ENCODE measurements at regions not wholly inside any gene's neighbourhood (a gene's known extent, or its start where the extent isn't known, plus 50 kb on each side); places are given as distances from the start of the nearest gene placed in this dataset.

- in situ Hi-C loops (cut with MboI; ENCODE audit: low pct_unique_long_range_greater_than_20kb, low sequenced_read_pairs, unreplicated experiment): no loop called here
- TF ChIP-seq, protein P1, sequence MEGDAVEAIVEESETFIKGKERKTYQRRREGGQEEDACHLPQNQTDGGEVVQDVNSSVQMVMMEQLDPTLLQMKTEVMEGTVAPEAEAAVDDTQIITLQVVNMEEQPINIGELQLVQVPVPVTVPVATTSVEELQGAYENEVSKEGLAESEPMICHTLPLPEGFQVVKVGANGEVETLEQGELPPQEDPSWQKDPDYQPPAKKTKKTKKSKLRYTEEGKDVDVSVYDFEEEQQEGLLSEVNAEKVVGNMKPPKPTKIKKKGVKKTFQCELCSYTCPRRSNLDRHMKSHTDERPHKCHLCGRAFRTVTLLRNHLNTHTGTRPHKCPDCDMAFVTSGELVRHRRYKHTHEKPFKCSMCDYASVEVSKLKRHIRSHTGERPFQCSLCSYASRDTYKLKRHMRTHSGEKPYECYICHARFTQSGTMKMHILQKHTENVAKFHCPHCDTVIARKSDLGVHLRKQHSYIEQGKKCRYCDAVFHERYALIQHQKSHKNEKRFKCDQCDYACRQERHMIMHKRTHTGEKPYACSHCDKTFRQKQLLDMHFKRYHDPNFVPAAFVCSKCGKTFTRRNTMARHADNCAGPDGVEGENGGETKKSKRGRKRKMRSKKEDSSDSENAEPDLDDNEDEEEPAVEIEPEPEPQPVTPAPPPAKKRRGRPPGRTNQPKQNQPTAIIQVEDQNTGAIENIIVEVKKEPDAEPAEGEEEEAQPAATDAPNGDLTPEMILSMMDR (IDR thresholded peaks at IDR 0.05; ENCODE audit: extremely low read depth, insufficient read depth, missing control alignments): no peak
- DNase-seq (ENCODE audit: low spot score): no peak
Measured at GRCh38 chr14:51444353-51445000, 204.4 kb downstream of the TMX1 start.

- TF ChIP-seq, protein P1 (IDR thresholded peaks at IDR 0.05; ENCODE audit: extremely low read depth, insufficient read depth, missing control alignments): no peak
- in situ Hi-C loops (cut with MboI; ENCODE audit: low pct_unique_long_range_greater_than_20kb, low sequenced_read_pairs, unreplicated experiment): no loop called here
- no peak for DNase-seq (ENCODE audit: low spot score)
Measured at GRCh38 chr14:51445001-51445390, 204.9 kb downstream of the TMX1 start.

GRCh38 chr14:51446771-51447170 is 204.9 kb upstream of the FRMD6 start:
- in situ Hi-C loops (cut with MboI; ENCODE audit: low pct_unique_long_range_greater_than_20kb, low sequenced_read_pairs, unreplicated experiment): no loop called here
- TF ChIP-seq, protein P1 (IDR thresholded peaks at IDR 0.05; ENCODE audit: extremely low read depth, insufficient read depth, missing control alignments): no peak
- no peak for DNase-seq (ENCODE audit: low spot score)

DNA sequence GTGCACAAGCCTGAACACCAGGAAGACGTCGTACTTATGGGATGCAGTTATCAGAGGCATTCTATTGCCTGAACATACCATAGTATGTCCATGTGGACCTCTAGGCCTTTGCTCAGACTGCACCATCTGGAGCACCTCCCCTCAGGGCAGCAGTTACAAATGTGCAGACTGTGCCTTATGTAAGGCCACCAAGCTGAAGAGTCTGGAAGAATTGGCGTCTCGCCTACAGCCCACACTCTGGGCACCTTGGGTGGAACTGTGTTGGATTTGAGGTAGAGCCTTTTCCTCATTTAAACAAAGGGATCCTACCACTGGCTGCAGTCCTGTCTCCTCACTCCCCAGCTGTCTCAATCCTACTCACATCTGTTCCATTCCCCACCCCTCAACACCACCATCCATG is 204.3 kb upstream of the FRMD6 start:
- DNase-seq (ENCODE audit: low spot score): no peak
- in situ Hi-C loops (cut with MboI; ENCODE audit: low pct_unique_long_range_greater_than_20kb, low sequenced_read_pairs, unreplicated experiment): no loop called here
- TF ChIP-seq, protein P1 (IDR thresholded peaks at IDR 0.05; ENCODE audit: extremely low read depth, insufficient read depth, missing control alignments): no peak

GRCh38 chr14:51448831-51449670 is 202.7 kb upstream of the FRMD6 start:
- TF ChIP-seq, protein P1 (IDR thresholded peaks at IDR 0.05; ENCODE audit: extremely low read depth, insufficient read depth, missing control alignments): no peak
- DNase-seq (ENCODE audit: low spot score): no peak
- in situ Hi-C loops (cut with MboI; ENCODE audit: low pct_unique_long_range_greater_than_20kb, low sequenced_read_pairs, unreplicated experiment): no loop called here

DNA sequence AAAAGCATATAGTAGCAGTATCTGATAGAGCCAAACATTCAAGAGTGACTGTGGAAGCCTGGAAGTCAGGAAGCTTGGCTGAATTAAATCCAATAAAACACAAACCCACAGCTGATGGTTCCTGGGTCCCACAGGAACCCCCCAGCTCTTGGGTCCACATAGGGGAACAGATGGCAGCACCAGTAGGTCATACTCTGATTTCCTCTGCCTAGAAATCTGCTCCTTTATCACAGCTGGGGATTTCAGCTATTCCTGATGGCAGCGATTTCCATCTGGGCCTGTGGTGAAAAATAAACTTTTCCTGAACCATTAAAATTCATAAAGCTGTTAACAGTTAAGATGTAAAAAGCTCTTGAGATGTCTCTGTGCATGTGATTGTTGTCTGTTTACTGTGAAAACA is 202.0 kb upstream of the FRMD6 start:
- in situ Hi-C loops (cut with MboI; ENCODE audit: low pct_unique_long_range_greater_than_20kb, low sequenced_read_pairs, unreplicated experiment): no loop called here
- DNase-seq (ENCODE audit: low spot score): no peak
- TF ChIP-seq, protein P1 (IDR thresholded peaks at IDR 0.05; ENCODE audit: extremely low read depth, insufficient read depth, missing control alignments): no peak

Data from GM13977 (cell line).